GM21529 (cell line): ENCODE measurements at regions not wholly inside any gene's neighbourhood (a gene's known extent, or its start where the extent isn't known, plus 50 kb on each side); places are given as distances from the start of the nearest gene placed in this dataset.

Experiments used
- ATAC-seq: cut with Tn5 transposase; IDR thresholded peaks from one replicate; pipeline ENCODE4 v1.9.1; 2021; ENCODE audit not compliant: unreplicated experiment

GRCh38 chr17:63329876-63330275 is 116.2 kb downstream of the CYB561 start:
- ATAC-seq: no peak

DNA sequence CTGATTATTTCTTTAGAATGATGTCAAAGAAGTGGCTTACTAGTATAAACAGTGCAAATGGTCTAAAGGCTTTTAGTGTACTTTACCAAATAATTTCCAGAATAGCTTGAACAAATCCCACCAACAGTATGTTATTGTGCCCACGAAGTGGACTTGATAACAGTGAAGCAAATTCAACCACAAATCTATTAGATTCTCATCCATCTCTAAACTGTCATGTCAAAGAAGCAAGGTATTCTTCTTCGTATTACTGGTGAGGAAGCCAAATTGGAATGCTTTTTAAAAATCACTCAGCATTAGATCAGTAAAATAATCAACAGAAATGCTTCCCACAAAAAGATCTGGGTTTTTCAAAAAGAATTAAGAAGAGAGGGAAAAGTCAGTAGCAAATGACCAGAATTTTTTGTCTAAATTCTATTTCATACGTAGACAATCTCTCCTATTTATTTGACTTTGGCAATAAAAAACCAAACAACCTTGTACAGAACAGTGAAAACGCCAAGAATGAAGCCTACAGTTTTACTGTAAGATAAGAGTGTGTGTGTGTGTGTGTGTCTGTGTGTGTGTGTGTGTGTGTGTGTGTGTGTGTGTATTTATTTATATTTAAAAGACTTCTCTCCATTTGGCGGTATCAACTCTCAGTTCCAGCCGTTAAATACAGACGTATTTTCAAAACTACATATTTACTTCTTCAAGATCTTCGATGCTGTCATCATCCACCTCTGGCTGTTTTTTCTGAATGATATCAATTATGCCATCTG is 114.6 kb downstream of the CYB561 start:
- ATAC-seq: no peak

GRCh38 chr17:63332286-63332685 is 113.8 kb downstream of the CYB561 start:
- no peak for ATAC-seq

- ATAC-seq: no peak
Measured at GRCh38 chr17:63333869-63334268, 112.2 kb downstream of the CYB561 start.

DNA sequence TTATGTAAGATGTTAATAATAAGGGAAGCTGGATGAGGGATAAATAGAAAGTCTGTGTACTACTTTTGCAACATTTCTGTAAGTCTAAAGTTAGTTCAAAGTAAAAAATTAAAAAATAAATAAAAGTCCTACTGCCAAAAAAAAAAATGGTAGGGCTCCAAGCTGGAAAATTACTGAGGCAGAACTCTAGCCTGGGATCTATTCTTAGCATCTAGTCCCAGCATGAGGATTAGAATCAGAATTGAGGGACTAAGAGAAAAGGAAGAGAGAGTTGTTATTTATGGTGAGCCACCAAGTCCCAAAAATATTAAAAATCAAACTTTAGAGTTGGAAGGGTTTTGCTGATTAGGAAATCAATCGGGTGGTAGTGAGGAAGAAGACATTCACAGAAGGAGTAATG is 110.3 kb downstream of the CYB561 start:
- ATAC-seq: no peak

GRCh38 chr17:63337579-63337978 is 108.5 kb downstream of the CYB561 start:
- no peak for ATAC-seq

DNA sequence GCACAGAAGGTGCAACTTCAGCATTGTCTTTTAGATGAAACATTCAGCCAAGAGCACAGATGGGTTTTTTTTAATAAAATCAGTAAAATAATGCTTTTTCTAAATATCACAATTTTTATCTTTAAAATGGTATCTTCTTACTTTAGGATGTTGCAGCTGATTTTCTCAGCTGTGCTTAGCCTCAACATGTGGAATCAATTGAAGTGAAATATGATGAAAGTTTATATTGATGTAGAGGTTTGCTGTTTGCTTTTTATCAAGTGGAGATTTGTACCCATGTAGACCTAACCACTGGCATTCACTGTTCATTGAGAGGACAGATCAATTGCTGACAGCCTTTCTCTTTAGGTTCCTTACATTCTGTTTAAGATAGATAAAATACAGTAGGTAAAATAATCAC is 107.8 kb downstream of the CYB561 start:
- ATAC-seq: no peak

- no peak for ATAC-seq
Measured at GRCh38 chr17:63341276-63341675, 104.8 kb downstream of the CYB561 start.

DNA sequence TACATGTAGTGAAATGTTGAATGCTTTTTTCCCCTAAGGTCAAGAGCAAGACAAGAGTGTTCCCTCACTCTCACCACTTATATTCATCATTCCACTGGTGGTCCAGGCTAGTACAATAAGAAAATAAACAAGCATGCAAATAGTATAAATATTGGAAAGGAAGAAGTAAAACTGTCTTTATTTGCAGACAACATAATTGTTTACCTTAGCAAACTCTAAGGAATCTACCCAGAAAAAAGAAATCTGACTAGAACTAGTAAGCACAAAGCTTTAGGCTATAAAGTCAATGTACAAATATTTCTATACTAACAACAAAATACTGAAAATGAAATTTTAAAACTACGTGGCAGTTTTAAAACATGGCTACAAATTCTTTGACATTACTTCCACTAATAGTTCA is 101.7 kb downstream of the CYB561 start:
- ATAC-seq: no peak

DNA sequence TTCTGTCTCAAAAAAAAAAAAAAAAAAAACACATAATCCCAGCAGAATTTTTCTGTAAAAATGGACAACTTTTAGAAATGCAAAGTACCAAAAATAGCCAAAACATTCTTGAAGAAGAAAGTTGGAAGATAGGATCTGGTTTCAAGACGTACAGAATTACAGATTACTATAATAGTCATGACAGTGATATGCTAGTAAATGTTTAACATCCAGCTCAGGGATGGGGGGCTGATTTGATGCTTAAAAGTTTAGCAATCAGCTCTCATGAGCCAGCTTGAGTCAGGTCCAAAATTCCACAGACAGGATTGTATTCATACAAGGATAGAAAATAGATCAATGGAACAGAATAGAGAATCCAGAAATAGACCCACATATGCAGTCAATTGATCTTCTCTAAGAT is 100.5 kb downstream of the CYB561 start:
- no peak for ATAC-seq

- no peak for ATAC-seq
Measured at GRCh38 chr17:63347475-63347874, 98.6 kb downstream of the CYB561 start.

GRCh38 chr17:63349478-63350000 is 96.6 kb downstream of the CYB561 start:
- ATAC-seq: no peak

DNA sequence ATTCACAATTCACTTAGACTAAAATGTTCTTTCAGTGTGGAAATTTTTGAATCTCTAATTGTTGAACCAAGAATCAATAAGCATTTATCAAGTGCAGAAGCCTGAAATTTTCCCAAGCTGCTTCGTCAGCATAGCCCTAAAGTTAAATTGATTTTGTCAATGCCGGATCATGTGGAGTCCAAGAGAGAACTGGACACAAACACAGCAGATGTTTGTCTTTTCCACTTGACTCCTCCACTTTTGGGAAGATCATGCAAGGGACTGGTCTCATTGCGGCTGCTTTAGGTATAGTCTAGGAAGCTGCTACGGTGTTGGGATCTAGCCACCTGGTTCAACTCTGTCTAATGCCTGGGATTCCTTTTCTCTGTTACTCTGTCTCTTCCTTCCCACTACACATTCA is 95.7 kb downstream of the CYB561 start:
- no peak for ATAC-seq

GRCh38 chr17:63354256-63354655 is 91.8 kb downstream of the CYB561 start:
- ATAC-seq: no peak

GRCh38 chr17:63356337-63356757 is 89.8 kb downstream of the CYB561 start:
- no peak for ATAC-seq

DNA sequence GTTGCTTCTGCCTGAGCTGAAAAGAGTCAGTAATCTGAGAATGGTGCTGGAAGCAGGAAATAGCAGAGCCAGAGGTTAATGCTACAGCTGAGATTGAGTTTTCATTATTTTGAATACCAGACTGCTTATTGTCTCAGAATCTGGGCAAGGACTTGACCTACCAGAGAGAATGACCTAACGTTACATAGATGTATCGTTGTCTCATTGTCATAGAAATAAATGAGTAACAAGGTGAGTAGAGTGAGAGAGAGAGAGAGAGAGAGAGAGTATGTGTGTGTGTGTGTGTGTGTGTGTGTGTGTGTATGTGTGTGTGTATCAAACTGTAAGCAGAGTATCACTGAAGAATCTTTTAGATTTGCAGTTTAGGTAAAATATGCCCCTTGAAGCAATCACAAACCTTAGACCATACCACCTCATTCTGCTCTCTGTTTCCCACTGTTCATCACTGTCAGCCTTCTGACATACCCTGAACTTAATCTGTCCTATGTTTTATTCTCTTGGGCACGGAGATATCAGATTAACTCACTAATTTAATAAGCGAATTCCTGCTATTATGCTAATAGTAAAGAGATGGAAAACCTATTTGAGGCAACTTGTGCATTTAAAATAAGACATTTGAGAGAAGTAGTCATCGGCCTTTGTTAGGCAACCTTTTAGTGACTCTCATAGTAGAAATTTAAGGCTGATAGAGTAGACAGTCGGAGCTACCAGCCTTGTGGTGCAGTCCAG is 87.8 kb downstream of the CYB561 start:
- ATAC-seq: no peak

DNA sequence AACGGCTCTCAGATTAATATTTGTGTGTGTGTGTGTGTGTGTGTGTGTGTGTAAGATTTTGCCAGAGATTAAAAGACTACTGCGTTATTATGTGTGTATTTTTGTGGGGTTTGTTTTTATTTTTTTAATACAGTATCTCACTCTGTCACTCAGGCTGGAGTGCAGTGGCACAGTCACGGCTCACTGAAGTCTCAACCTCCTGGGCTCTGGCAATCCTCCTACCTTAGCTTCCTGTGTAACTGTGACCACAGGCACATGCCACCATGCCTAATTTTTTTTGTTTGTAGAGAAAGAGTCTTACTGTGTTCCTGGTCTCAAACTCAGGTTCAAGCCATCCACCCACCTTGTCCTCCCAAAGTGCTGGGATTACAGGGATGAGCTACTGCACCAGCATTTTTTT is 87.2 kb downstream of the CYB561 start:
- ATAC-seq: no peak

- no peak for ATAC-seq
Measured at GRCh38 chr17:63361182-63361581, 84.9 kb downstream of the CYB561 start.

DNA sequence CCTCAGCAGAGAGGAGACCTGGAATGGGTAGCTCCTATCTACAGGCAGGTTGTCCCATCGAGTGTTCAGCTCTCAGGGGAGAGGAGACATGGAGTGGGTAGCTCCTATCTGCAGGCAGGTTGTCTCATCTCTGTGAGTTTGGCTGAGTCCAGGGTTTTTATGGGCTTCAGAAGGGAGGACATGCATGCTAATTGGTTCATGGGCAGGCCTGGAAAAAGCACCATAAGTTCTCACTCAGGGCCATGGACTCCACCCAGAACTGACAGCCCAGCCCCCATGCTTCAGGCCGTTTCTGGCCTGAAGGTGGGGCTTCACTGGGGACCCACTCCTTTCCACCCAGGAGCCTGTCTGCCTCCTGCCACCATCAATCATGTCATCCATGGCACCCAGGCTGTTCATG is 84.0 kb downstream of the CYB561 start:
- no peak for ATAC-seq

DNA sequence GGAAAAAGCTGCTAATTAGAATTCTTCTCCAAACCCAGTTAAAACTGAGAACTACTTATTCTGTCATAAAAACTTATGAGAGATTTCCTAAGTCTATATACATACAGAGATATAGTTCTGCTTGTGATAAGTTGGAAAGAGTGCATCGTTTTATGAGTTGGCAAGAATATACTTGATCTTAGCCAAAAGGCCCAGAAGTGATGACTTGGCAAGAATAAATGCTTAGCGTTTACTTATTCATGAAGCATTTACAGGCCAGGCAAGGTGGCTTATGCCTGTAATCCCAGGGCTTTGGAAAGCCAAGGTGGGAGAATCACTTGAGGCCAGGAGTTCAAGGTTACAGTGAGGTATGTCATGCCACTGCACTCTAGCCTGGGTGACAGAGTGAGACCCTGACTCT is 81.7 kb downstream of the CYB561 start:
- ATAC-seq: no peak

GRCh38 chr17:63364944-63365343 is 81.2 kb downstream of the CYB561 start:
- ATAC-seq: no peak
